Fibroblast of lung (primary cell): ENCODE measurements at regions not wholly inside any gene's neighbourhood (a gene's known extent, or its start where the extent isn't known, plus 50 kb on each side); places are given as distances from the start of the nearest gene placed in this dataset.

Experiments used
- DNase-seq, 2 donors: peaks; one replicate each; pipeline versions ENCODE4 v3.0.0 to v3.0.0-alpha.2; 2010; ENCODE audit warnings: low read depth in 2 of 2
- H2AFZ ChIP-seq: 2 replicates; pipeline ENCODE4 v1.5.1; 2012; ENCODE audit warnings: low read length, control low read depth, inconsistent platforms
- H3K27ac ChIP-seq: 2 replicates; pipeline ENCODE4 v1.5.1; 2011; ENCODE audit warnings: low read length, control low read depth; ENCODE audit not compliant: insufficient read depth
- H3K27me3 ChIP-seq: 2 replicates; pipeline ENCODE4 v1.5.1; 2011; ENCODE audit warnings: mild to moderate bottlenecking, low read length; ENCODE audit not compliant: control insufficient read depth, insufficient read depth
- H3K36me3 ChIP-seq: 2 replicates; pipeline ENCODE4 v1.5.1; 2011; ENCODE audit warnings: low read length; ENCODE audit not compliant: control insufficient read depth, insufficient read depth
- H3K4me1 ChIP-seq: 2 replicates; pipeline ENCODE4 v1.5.1; 2011; ENCODE audit warnings: low read length; ENCODE audit not compliant: control insufficient read depth, insufficient read depth; ENCODE audit errors: extremely low read depth
- H3K4me2 ChIP-seq: 2 replicates; pipeline ENCODE4 v1.5.1; 2011; ENCODE audit warnings: low read length, control low read depth; ENCODE audit not compliant: insufficient read depth; ENCODE audit errors: extremely low read depth
- H3K4me3 ChIP-seq, 4 experiments: fragments of 200-600 bp in 1 of 4; sonication (generic) in 1 of 4; replicated peaks in 1 of 4; 2 replicates each; pipeline ENCODE4 v1.5.1; 2011 to 2016; ENCODE audit warnings: low read length in 4 of 4, low read depth in 3 of 4, mild to moderate bottlenecking in 3 of 4, control low read depth in 2 of 4, inconsistent platforms in 1 of 4, mixed read lengths in 1 of 4; ENCODE audit not compliant: insufficient read depth in 1 of 4; ENCODE audit errors: control extremely low read depth in 1 of 4
- H3K79me2 ChIP-seq: 2 replicates; pipeline ENCODE4 v1.5.1; 2012; ENCODE audit warnings: mild to moderate bottlenecking, low read length, inconsistent platforms; ENCODE audit not compliant: control insufficient read depth, insufficient read depth
- H3K9ac ChIP-seq: 2 replicates; pipeline ENCODE4 v1.5.1; 2011; ENCODE audit warnings: mild to moderate bottlenecking, low read length, control low read depth; ENCODE audit not compliant: insufficient read depth
- H3K9me3 ChIP-seq: 2 replicates; pipeline ENCODE4 v1.5.1; 2012; ENCODE audit warnings: low read depth, low read length; ENCODE audit not compliant: control insufficient read depth, insufficient read depth
- H4K20me1 ChIP-seq: 2 replicates; pipeline ENCODE4 v1.5.1; 2011; ENCODE audit warnings: low read length; ENCODE audit not compliant: control insufficient read depth, insufficient read depth; ENCODE audit errors: extremely low read depth
- EZH2 ChIP-seq: IDR thresholded peaks from 2 replicates; pipeline ENCODE4 v1.5.1; 2012; ENCODE audit warnings: low read length, control low read depth, mild to moderate bottlenecking; ENCODE audit errors: missing control alignments
- TF ChIP-seq, protein P1 (sequence below), 2 donors: IDR thresholded peaks in 1 of 2; conservative IDR thresholded peaks in 1 of 2; 1 replicate in 1 of 2; 2 replicates in 1 of 2; pipeline ENCODE4 v1.5.1; 2011 to 2012; ENCODE audit warnings: low read length in 2 of 2, control low read depth in 1 of 2, inconsistent platforms in 1 of 2, low read depth in 1 of 2, mild to moderate bottlenecking in 1 of 2

DNA sequence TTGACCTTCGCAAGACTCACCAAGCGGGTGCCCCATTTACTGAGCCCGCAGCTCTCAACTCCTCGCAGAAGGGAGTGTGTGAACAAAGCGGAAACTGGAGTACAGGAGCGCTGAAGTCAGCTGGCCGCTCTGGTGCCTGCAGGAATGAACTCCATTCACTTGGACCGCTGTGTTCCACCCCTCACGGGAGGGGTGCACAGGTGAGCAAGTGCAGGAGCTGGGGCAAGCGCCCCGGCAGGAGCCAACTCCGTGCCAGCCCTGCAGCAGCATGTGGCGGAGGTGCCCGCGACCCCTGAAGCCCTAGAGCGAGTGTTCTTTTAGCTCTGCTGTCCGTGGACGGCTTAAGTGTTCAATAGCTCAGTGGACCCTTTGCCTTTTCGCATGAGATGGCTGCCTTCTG is 471.6 kb upstream of the ADGRL4 start:
- Histone ChIP-seq H3K9ac (no peak overlapping the region), H2AFZ (no peak overlapping the region), H3K27ac (no peak overlapping the region), H3K4me1 (no peaks in the 10 kb centered on the region), H4K20me1 (no peaks in the 10 kb centered on the region), H3K9me3 (no peaks in the 10 kb centered on the region), H3K4me3 (no peak overlapping the region), H3K79me2 (no peaks in the 10 kb centered on the region), H3K4me2 (no peak overlapping the region), H3K36me3 (no peaks in the 10 kb centered on the region), H3K27me3 (no peaks in the 10 kb centered on the region)
- DNase-seq, result no peak
- TF ChIP-seq, protein P1, sequence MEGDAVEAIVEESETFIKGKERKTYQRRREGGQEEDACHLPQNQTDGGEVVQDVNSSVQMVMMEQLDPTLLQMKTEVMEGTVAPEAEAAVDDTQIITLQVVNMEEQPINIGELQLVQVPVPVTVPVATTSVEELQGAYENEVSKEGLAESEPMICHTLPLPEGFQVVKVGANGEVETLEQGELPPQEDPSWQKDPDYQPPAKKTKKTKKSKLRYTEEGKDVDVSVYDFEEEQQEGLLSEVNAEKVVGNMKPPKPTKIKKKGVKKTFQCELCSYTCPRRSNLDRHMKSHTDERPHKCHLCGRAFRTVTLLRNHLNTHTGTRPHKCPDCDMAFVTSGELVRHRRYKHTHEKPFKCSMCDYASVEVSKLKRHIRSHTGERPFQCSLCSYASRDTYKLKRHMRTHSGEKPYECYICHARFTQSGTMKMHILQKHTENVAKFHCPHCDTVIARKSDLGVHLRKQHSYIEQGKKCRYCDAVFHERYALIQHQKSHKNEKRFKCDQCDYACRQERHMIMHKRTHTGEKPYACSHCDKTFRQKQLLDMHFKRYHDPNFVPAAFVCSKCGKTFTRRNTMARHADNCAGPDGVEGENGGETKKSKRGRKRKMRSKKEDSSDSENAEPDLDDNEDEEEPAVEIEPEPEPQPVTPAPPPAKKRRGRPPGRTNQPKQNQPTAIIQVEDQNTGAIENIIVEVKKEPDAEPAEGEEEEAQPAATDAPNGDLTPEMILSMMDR (conservative IDR thresholded peaks at IDR 0.05 in 1 of 2, IDR thresholded peaks at IDR 0.05 in 1 of 2; ENCODE audit: low read depth in 1 of 2, low read length in 2 of 2), result no peak
- TF ChIP-seq EZH2, result no peak

DNA sequence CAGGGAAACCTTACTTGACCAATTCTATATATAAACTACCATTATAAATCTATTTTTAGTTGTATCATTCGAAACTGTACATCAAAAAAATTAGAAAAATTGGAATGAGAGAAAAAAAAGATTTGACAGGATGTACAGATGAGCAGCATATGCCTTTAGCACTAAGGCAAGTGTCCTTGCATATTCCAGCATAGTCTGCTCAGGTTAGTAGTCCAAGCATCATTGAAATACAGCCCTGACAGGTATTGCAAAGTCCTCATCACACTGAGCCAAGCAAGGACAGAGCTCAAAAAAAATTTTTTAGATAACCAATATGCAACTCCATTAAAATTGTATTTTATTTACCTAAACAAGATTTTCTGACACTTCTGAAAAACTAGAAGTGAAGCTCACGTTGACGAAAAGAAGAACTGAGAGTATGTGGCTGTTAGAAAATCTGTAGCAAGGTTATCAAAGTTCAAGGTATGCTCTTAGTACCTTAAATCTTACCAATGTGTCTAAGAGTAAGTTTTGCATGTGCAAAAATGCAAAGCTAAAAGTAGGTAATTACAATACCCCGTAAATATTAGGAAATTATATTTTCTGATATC is 465.6 kb upstream of the ADGRL4 start:
- H3K27me3 ChIP-seq, result no peaks in the 10 kb centered on the region
- no peaks in the 10 kb centered on the region for H3K9me3 ChIP-seq
- no peaks in the 10 kb centered on the region for H3K4me1 ChIP-seq
- no peak overlapping the region for H2AFZ ChIP-seq
- TF ChIP-seq, protein P1 (conservative IDR thresholded peaks at IDR 0.05 in 1 of 2, IDR thresholded peaks at IDR 0.05 in 1 of 2; ENCODE audit: low read depth in 1 of 2, low read length in 2 of 2), result no peak
- TF ChIP-seq EZH2, result no peak
- no peak overlapping the region for H3K27ac ChIP-seq
- no peaks in the 10 kb centered on the region for H4K20me1 ChIP-seq
- no peak overlapping the region for H3K9ac ChIP-seq
- H3K36me3 ChIP-seq, result no peaks in the 10 kb centered on the region
- no peak for DNase-seq
- no peaks in the 10 kb centered on the region for H3K79me2 ChIP-seq
- no peak overlapping the region for H3K4me3 ChIP-seq
- H3K4me2 ChIP-seq, result no peak overlapping the region

DNA sequence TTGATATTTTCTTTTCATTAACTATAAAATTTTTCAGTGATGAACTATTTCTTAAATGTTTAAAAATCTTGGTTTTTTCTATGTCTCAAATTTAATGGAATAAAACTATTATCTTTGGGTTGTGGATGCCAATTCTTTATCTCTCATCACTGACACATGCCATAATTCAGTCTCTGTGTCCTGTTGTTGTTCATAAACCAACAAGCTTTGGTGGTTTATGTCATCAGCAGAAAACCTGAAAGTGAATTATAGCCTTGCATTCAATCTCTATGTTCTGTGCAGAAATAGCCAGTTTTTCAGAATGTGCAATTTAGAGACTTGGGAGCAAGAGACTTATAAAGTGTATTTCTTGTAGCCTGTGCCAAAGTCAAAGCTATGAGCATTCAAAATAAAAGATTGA is 462.6 kb upstream of the ADGRL4 start:
- H4K20me1 ChIP-seq, result no peaks in the 10 kb centered on the region
- no peak overlapping the region for H3K27ac ChIP-seq
- no peak overlapping the region for H3K4me3 ChIP-seq
- H3K9ac ChIP-seq, result no peak overlapping the region
- H3K9me3 ChIP-seq, result no peaks in the 10 kb centered on the region
- H3K4me2 ChIP-seq, result no peak overlapping the region
- H3K36me3 ChIP-seq, result no peaks in the 10 kb centered on the region
- no peaks in the 10 kb centered on the region for H3K79me2 ChIP-seq
- no peak for DNase-seq
- H2AFZ ChIP-seq, result no peak overlapping the region
- H3K27me3 ChIP-seq, result no peaks in the 10 kb centered on the region
- TF ChIP-seq EZH2, result no peak
- TF ChIP-seq, protein P1 (conservative IDR thresholded peaks at IDR 0.05 in 1 of 2, IDR thresholded peaks at IDR 0.05 in 1 of 2; ENCODE audit: low read depth in 1 of 2, low read length in 2 of 2), result no peak
- no peaks in the 10 kb centered on the region for H3K4me1 ChIP-seq
